ENCODE measurements at regions not wholly inside any gene's neighbourhood (a gene's known extent, or its start where the extent isn't known, plus 50 kb on each side); places are given as distances from the start of the nearest gene placed in this dataset.
"Not testable (repeated sequence)": the region's sequence is repeated elsewhere in the genome, so short reads cannot be mapped to it uniquely, and the experiment has no call there.

- DNase-seq (ENCODE audit: low spot score): no peak
Measured at GRCh38 chr11:112650527-112650926, 310.7 kb upstream of the NCAM1 start.

- no peak for DNase-seq (ENCODE audit: low spot score)
Measured at GRCh38 chr11:112651386-112651785, 309.8 kb upstream of the NCAM1 start.

GRCh38 chr11:112652786-112653390 lies 308.3 kb upstream of the NCAM1 start:
- no peak for DNase-seq (ENCODE audit: low spot score)

GRCh38 chr11:112655371-112655770 lies 305.8 kb upstream of the NCAM1 start:
- DNase-seq (ENCODE audit: low spot score): no peak

- no peak for DNase-seq (ENCODE audit: low spot score)
Measured at GRCh38 chr11:112656772-112657428, 304.3 kb upstream of the NCAM1 start.

- DNase-seq (ENCODE audit: low spot score): no peak
Measured at GRCh38 chr11:112658431-112658878, 302.8 kb upstream of the NCAM1 start.

- no peak for DNase-seq (ENCODE audit: low spot score)
Measured at GRCh38 chr11:112661146-112661545, 300.1 kb upstream of the NCAM1 start.

GRCh38 chr11:112661571-112661970 lies 299.6 kb upstream of the NCAM1 start:
- no peak for DNase-seq (ENCODE audit: low spot score)

GRCh38 chr11:112662554-112662953 lies 298.7 kb upstream of the NCAM1 start:
- no peak for DNase-seq (ENCODE audit: low spot score)

GRCh38 chr11:112663947-112664634 lies 297.1 kb upstream of the NCAM1 start:
- DNase-seq (ENCODE audit: low spot score): no peak

- no peak for DNase-seq (ENCODE audit: low spot score)
Measured at GRCh38 chr11:112665291-112665690, 295.9 kb upstream of the NCAM1 start.

GRCh38 chr11:112666253-112666652 lies 295.0 kb upstream of the NCAM1 start:
- no peak for DNase-seq (ENCODE audit: low spot score)

- DNase-seq (ENCODE audit: low spot score): no peak
Measured at GRCh38 chr11:112670806-112671570, 290.2 kb upstream of the NCAM1 start.

- DNase-seq (ENCODE audit: low spot score): not testable (repeated sequence)
Measured at GRCh38 chr11:112673401-112673800, 287.8 kb upstream of the NCAM1 start.

GRCh38 chr11:112685111-112685510 lies 276.1 kb upstream of the NCAM1 start:
- no peak for DNase-seq (ENCODE audit: low spot score)

GRCh38 chr11:112689851-112690250 lies 271.4 kb upstream of the NCAM1 start:
- DNase-seq (ENCODE audit: low spot score): no peak

- DNase-seq (ENCODE audit: low spot score): no peak
Measured at GRCh38 chr11:112693781-112694180, 267.4 kb upstream of the NCAM1 start.

GRCh38 chr11:112694245-112694644 lies 267.0 kb upstream of the NCAM1 start:
- DNase-seq (ENCODE audit: low spot score): no peak

- DNase-seq (ENCODE audit: low spot score): no peak
Measured at GRCh38 chr11:112694813-112695212, 266.4 kb upstream of the NCAM1 start.

GRCh38 chr11:112697391-112698178 lies 263.6 kb upstream of the NCAM1 start:
- no peak for DNase-seq (ENCODE audit: low spot score)

- DNase-seq (ENCODE audit: low spot score): no peak
Measured at GRCh38 chr11:112705148-112705547, 256.1 kb upstream of the NCAM1 start.

- no peak for DNase-seq (ENCODE audit: low spot score)
Measured at GRCh38 chr11:112706863-112707262, 254.4 kb upstream of the NCAM1 start.

All from activated CD4-positive, alpha-beta T cell treated with anti-CD3 and anti-CD28 coated beads, Interleukin-2, Interleukin-4, amounts not matched to agents 100 ng/mL and 50 ng/mL, durations not matched to agents 16 hours and 8 hours (primary cell).